B cell (primary cell): ENCODE measurements at regions not wholly inside any gene's neighbourhood (a gene's known extent, or its start where the extent isn't known, plus 50 kb on each side); places are given as distances from the start of the nearest gene placed in this dataset.

Source experiments
- ATAC-seq: fragments of 200-7000 bp; cut with Tn5 transposase; one replicate; pipeline ENCODE4 v1.10.0; 2021; ENCODE audit warnings: low read depth, mild to moderate bottlenecking, moderate number of reproducible peaks, moderate library complexity
- CTCF ChIA-PET: fragments of 350-600 bp; sonication (Branson Sonifier 250); formaldehyde crosslinking; loops from one replicate; lab custom pipeline; 2021; ENCODE audit warnings: antibody characterized with exemption, inconsistent platforms; lab: Charles Lee
- POLR2A ChIA-PET: fragments of 350-600 bp; sonication (Branson Sonifier 250); formaldehyde crosslinking; loops from one replicate; lab custom pipeline; 2021; ENCODE audit warnings: antibody characterized with exemption; lab: Charles Lee
- DNase-seq: peaks from one replicate; pipeline ENCODE4 v3.0.0; 2013
- H2AFZ ChIP-seq: 2 replicates; pipeline ENCODE4 v1.6.1; 2012; ENCODE audit warnings: mild to moderate bottlenecking, low read depth, low read length; ENCODE audit not compliant: insufficient read depth, poor library complexity, severe bottlenecking
- H3K27ac ChIP-seq, 2 donors: 1 replicate in 1 of 2; 2 replicates in 1 of 2; pipeline ENCODE4 v1.5.1; 2012 to 2013; ENCODE audit warnings: low read length in 2 of 2, mild to moderate bottlenecking in 2 of 2, moderate library complexity in 1 of 2
- H3K27me3 ChIP-seq, 4 experiments: fragments of 200-600 bp in 1 of 4; sonication (generic) in 1 of 4; replicated peaks in 1 of 4; 1 replicate in 2 of 4; 2 replicates in 2 of 4; pipeline versions ENCODE4 v1.6.1 to v1.7.0; 2013 to 2016; ENCODE audit warnings: low read length in 3 of 4, mild to moderate bottlenecking in 2 of 4, mixed read lengths in 1 of 4, moderate library complexity in 1 of 4; ENCODE audit not compliant: insufficient read depth in 4 of 4, control insufficient read depth in 3 of 4; ENCODE audit errors: control extremely low read depth in 1 of 4
- H3K36me3 ChIP-seq, 2 experiments: replicated peaks in 1 of 2; 1 replicate in 1 of 2; 2 replicates in 1 of 2; pipeline versions ENCODE4 v1.6.1 to v1.7.1; 2013; ENCODE audit warnings: low read length in 1 of 2; ENCODE audit not compliant: insufficient read depth in 2 of 2, control insufficient read depth in 1 of 2; ENCODE audit errors: control extremely low read depth in 1 of 2, extremely low read depth in 1 of 2
- H3K4me1 ChIP-seq, 2 donors: fragments of 200-600 bp in 1 of 2; sonication (generic) in 1 of 2; 1 replicate in 1 of 2; 2 replicates in 1 of 2; pipeline versions ENCODE4 v1.5.1 to v1.6.1; 2013 to 2017; ENCODE audit warnings: low read length in 2 of 2; ENCODE audit not compliant: control insufficient read depth in 2 of 2, insufficient read depth in 2 of 2
- H3K4me2 ChIP-seq: replicated peaks from 2 replicates; pipeline ENCODE3; 2012; ENCODE audit warnings: mild to moderate bottlenecking, low read depth, low read length; ENCODE audit not compliant: poor library complexity, severe bottlenecking
- H3K4me3 ChIP-seq, 5 experiments: fragments of 200-600 bp in 1 of 5; sonication (generic) in 1 of 5; 1 replicate in 3 of 5; 2 replicates in 2 of 5; pipeline versions ENCODE4 v1.5.1 to v1.7.0; 2011 to 2016; ENCODE audit warnings: low read length in 4 of 5, mild to moderate bottlenecking in 4 of 5, low read depth in 2 of 5, control low read depth in 1 of 5, moderate library complexity in 1 of 5; ENCODE audit not compliant: insufficient read depth in 1 of 5; ENCODE audit errors: control extremely low read depth in 1 of 5, extremely low read depth in 1 of 5
- H3K79me2 ChIP-seq: fragments of 200-600 bp; sonication (generic); one replicate; pipeline ENCODE4 v1.6.0; 2016; ENCODE audit warnings: low read length; ENCODE audit not compliant: control insufficient read depth, insufficient read depth
- H3K9ac ChIP-seq: fragments of 200-600 bp; sonication (generic); 2 replicates; pipeline ENCODE4 v1.6.1; 2017; ENCODE audit warnings: mild to moderate bottlenecking, low read length, moderate library complexity
- H3K9me3 ChIP-seq, 3 donors: one replicate each; pipeline versions ENCODE4 v1.6.1 to v1.7.1; 2013; ENCODE audit warnings: low read length in 2 of 3; ENCODE audit not compliant: control insufficient read depth in 2 of 3, insufficient read depth in 1 of 3; ENCODE audit errors: control extremely low read depth in 1 of 3
- H4K20me1 ChIP-seq: 2 replicates; pipeline ENCODE4 v1.6.0; 2012; ENCODE audit warnings: mild to moderate bottlenecking, low read length; ENCODE audit not compliant: insufficient read depth, control insufficient read depth, poor library complexity, severe bottlenecking
- H3K27ac Mint-ChIP-seq: one replicate; pipeline ENCODE4 v1.8.0; 2021; ENCODE audit warnings: mixed read lengths
- H3K27me3 Mint-ChIP-seq: one replicate; pipeline ENCODE4 v1.8.0; 2021; ENCODE audit warnings: mixed read lengths
- H3K4me1 Mint-ChIP-seq: one replicate; pipeline ENCODE4 v1.8.0; 2021; ENCODE audit warnings: mixed read lengths
- H3K4me3 Mint-ChIP-seq: one replicate; pipeline ENCODE4 v1.8.0; 2021; ENCODE audit warnings: mixed read lengths
- H3K9me3 Mint-ChIP-seq: one replicate; pipeline ENCODE4 v1.8.0; 2022; ENCODE audit warnings: mixed read lengths; ENCODE audit not compliant: insufficient read depth
- CTCF ChIP-seq: fragments of 200-600 bp; IDR thresholded peaks from one replicate; pipeline ENCODE4 v1.8.0; 2022; ENCODE audit warnings: antibody characterized with exemption, mild to moderate bottlenecking
- EZH2 ChIP-seq: IDR thresholded peaks from 2 replicates; pipeline ENCODE4 v1.6.1; 2012; ENCODE audit warnings: borderline replicate concordance, low read depth, mild to moderate bottlenecking, moderate library complexity, low read length; ENCODE audit not compliant: insufficient read depth, poor library complexity, severe bottlenecking
- WGBS: methylation state at CpG from one replicate; pipeline ENCODE4 v1.1.5; 2013; ENCODE audit warnings: missing lambda C conversion rate; ENCODE audit not compliant: insufficient coverage; 5-methylcytosine and 5-hydroxymethylcytosine counted together
- intact Hi-C: fragments of 100-400 bp; cut with micrococcal nuclease; formaldehyde crosslinking; loops from one replicate; pipeline ENCODE4 v1.10.0; 2022

- ChIA-PET POLR2A (no interaction called here), CTCF (no interaction called here)
- H3K27me3 ChIP-seq = no peaks in the 10 kb centered on the region
- H4K20me1 ChIP-seq = no peaks in the 10 kb centered on the region
- peaks cover 8% of the 10 kb centered on the region for H3K27me3 Mint-ChIP-seq
- no peaks in the 10 kb centered on the region for H3K4me1 Mint-ChIP-seq
- no peak overlapping the region for H3K9ac ChIP-seq
- H2AFZ ChIP-seq = no peak overlapping the region
- H3K4me3 Mint-ChIP-seq = no peak overlapping the region
- no peak overlapping the region for H3K27ac Mint-ChIP-seq
- no peaks in the 10 kb centered on the region for H3K9me3 ChIP-seq
- intact Hi-C loops = no loop called here
- no peak overlapping the region for H3K27ac ChIP-seq
- H3K4me2 ChIP-seq = no peak overlapping the region
- H3K79me2 ChIP-seq = no peaks in the 10 kb centered on the region
- H3K4me1 ChIP-seq = no peaks in the 10 kb centered on the region
- WGBS = 88% methylated on average over 3 of the region's 3 CpGs
- no peaks in the 10 kb centered on the region for H3K36me3 ChIP-seq
- ATAC-seq = no peak
- no peaks in the 10 kb centered on the region for H3K9me3 Mint-ChIP-seq
- TF ChIP-seq CTCF (no peak), EZH2 (no peak)
- DNase-seq = no peak
- H3K4me3 ChIP-seq = no peak overlapping the region
These were observed 73.5 kb upstream of the DTNBP1 start for GRCh38 chr6:15736297-15736696.

GRCh38 chr6:15735567-15736265 is 72.9 kb upstream of the DTNBP1 start:
- POLR2A ChIA-PET = no interaction called here
- no peak overlapping the region for H3K4me3 ChIP-seq
- DNase-seq (no peak), ATAC-seq (no peak)
- H3K36me3 ChIP-seq = no peaks in the 10 kb centered on the region
- no peak overlapping the region for H3K27ac ChIP-seq
- no peaks in the 10 kb centered on the region for H3K4me1 Mint-ChIP-seq
- 88% methylated on average over 1 of the region's 5 CpGs for WGBS
- H3K27me3 Mint-ChIP-seq = peaks cover 8% of the 10 kb centered on the region
- H3K9me3 Mint-ChIP-seq = no peaks in the 10 kb centered on the region
- H3K79me2 ChIP-seq = no peaks in the 10 kb centered on the region
- H3K4me3 Mint-ChIP-seq = no peak overlapping the region
- intact Hi-C loops = no loop called here
- no peaks in the 10 kb centered on the region for H3K9me3 ChIP-seq
- no peak overlapping the region for H3K4me2 ChIP-seq
- H2AFZ ChIP-seq = no peak overlapping the region
- no peak for TF ChIP-seq CTCF
- no peak for TF ChIP-seq EZH2
- CTCF ChIA-PET = interaction anchor here (2.1 kb wide), 1 partner anchor 44 kb away, joined by 4 read pairs; no protein-coding TSS in a partner anchor
- H3K4me1 ChIP-seq = no peaks in the 10 kb centered on the region
- H3K9ac ChIP-seq = no peak overlapping the region
- peaks cover 0 to 2% (median 0%) of the 10 kb centered on the region in 4 experiments for H3K27me3 ChIP-seq
- H3K27ac Mint-ChIP-seq = no peak overlapping the region
- H4K20me1 ChIP-seq = no peaks in the 10 kb centered on the region
